Loucy (cell line): ENCODE measurements at regions not wholly inside any gene's neighbourhood (a gene's known extent, or its start where the extent isn't known, plus 50 kb on each side); places are given as distances from the start of the nearest gene placed in this dataset.

Experiments used
- EZH2phosphoT487 ChIP-seq: fragments of 200-600 bp; IDR thresholded peaks from 2 replicates; pipeline ENCODE4 v1.6.1; 2018; ENCODE audit warnings: antibody characterized with exemption, mild to moderate bottlenecking, moderate library complexity, borderline replicate concordance
- TF ChIP-seq, protein P1 (sequence below): fragments of 200-600 bp; sonication (generic); conservative IDR thresholded peaks from 2 replicates; pipeline ENCODE4 v1.5.1; 2014; ENCODE audit warnings: mild to moderate bottlenecking, antibody characterized with exemption, low read length

DNA sequence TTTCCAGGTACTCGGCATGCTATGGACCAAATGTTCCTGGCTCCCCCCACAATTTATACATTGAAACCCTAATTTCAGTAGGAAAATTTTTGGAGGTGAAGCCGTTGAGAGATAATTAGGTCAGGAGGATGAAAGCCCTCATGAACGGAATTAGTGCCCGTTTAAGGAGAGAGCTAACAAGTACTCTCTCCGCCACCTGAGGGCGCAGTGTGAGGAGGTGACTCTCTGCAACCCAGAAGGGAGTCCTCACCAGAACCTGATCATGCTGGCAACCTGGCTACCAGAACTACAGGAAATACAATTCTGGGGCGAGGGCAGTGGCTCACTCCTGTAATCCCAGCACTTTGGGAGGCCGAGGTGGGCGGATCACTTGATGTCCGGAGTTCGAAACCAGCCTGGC lies 397.8 kb downstream of the SLITRK5 start:
- TF ChIP-seq, protein P1, sequence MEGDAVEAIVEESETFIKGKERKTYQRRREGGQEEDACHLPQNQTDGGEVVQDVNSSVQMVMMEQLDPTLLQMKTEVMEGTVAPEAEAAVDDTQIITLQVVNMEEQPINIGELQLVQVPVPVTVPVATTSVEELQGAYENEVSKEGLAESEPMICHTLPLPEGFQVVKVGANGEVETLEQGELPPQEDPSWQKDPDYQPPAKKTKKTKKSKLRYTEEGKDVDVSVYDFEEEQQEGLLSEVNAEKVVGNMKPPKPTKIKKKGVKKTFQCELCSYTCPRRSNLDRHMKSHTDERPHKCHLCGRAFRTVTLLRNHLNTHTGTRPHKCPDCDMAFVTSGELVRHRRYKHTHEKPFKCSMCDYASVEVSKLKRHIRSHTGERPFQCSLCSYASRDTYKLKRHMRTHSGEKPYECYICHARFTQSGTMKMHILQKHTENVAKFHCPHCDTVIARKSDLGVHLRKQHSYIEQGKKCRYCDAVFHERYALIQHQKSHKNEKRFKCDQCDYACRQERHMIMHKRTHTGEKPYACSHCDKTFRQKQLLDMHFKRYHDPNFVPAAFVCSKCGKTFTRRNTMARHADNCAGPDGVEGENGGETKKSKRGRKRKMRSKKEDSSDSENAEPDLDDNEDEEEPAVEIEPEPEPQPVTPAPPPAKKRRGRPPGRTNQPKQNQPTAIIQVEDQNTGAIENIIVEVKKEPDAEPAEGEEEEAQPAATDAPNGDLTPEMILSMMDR = peak; percentile 21; the same call in 1 of the 2 replicates
- no peak for TF ChIP-seq EZH2phosphoT487
